B cell (primary cell): ENCODE measurements at regions not wholly inside any gene's neighbourhood (a gene's known extent, or its start where the extent isn't known, plus 50 kb on each side); places are given as distances from the start of the nearest gene placed in this dataset.

ENCODE experiments used
- EZH2 ChIP-seq: IDR thresholded peaks from 2 replicates; pipeline ENCODE4 v1.6.1; 2012; ENCODE audit warnings: borderline replicate concordance, low read depth, mild to moderate bottlenecking, moderate library complexity, low read length; ENCODE audit not compliant: insufficient read depth, poor library complexity, severe bottlenecking
- TF ChIP-seq, protein P1 (sequence below): fragments of 200-600 bp; IDR thresholded peaks from one replicate; pipeline ENCODE4 v1.8.0; 2022; ENCODE audit warnings: antibody characterized with exemption, mild to moderate bottlenecking

DNA sequence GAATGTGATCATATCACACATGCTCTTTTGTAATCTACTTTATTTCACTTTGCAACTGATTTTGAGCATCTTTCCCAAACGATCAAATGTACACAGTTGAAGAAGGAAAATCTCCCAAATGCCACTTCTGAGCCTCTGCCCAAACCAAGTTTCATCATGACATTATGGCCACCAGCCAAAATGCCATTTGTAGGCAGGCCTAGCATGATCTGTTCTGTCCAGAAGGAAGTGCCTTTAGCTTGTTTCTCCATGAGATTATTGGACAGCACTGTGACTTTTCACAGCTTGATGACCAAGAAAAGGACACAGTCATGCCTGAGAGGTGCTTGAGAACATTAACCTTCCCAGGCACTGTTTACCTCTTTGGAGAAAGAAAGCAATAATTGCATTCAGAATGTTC, 73.2 kb upstream of the PIP5K1B start:
- TF ChIP-seq, protein P1, sequence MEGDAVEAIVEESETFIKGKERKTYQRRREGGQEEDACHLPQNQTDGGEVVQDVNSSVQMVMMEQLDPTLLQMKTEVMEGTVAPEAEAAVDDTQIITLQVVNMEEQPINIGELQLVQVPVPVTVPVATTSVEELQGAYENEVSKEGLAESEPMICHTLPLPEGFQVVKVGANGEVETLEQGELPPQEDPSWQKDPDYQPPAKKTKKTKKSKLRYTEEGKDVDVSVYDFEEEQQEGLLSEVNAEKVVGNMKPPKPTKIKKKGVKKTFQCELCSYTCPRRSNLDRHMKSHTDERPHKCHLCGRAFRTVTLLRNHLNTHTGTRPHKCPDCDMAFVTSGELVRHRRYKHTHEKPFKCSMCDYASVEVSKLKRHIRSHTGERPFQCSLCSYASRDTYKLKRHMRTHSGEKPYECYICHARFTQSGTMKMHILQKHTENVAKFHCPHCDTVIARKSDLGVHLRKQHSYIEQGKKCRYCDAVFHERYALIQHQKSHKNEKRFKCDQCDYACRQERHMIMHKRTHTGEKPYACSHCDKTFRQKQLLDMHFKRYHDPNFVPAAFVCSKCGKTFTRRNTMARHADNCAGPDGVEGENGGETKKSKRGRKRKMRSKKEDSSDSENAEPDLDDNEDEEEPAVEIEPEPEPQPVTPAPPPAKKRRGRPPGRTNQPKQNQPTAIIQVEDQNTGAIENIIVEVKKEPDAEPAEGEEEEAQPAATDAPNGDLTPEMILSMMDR: no peak
- TF ChIP-seq EZH2: no peak
